SK-N-SH (cell line): ENCODE measurements at regions not wholly inside any gene's neighbourhood (a gene's known extent, or its start where the extent isn't known, plus 50 kb on each side); places are given as distances from the start of the nearest gene placed in this dataset.

ENCODE experiments used
- CTCF ChIA-PET: fragments of 300-600, 350-600 bp; formaldehyde crosslinking; extraction: SDS; loops from one replicate; lab custom pipeline; 2021; lab: Yijun Ruan, JAX
- POLR2A ChIA-PET: fragments of 350-600 bp; sonication (Branson Sonifier 250); formaldehyde crosslinking; extraction: SDS; loops from one replicate; lab custom pipeline; 2020; ENCODE audit warnings: antibody characterized with exemption, inconsistent platforms; lab: Yijun Ruan, JAX
- DNase-seq: peaks from one replicate; pipeline ENCODE4 v3.0.0; 2012
- H2AFZ ChIP-seq: fragments of 200-600 bp; sonication (generic); 2 replicates; pipeline ENCODE4 v1.8.1; 2016; ENCODE audit warnings: antibody characterized with exemption, mild to moderate bottlenecking, low read depth
- H3F3A ChIP-seq: fragments of 200-600 bp; sonication (generic); replicated peaks from 2 replicates; pipeline ENCODE3; 2016; ENCODE audit warnings: antibody characterized with exemption, mild to moderate bottlenecking; ENCODE audit not compliant: insufficient read depth
- H3K27ac ChIP-seq, 2 experiments: fragments of 200-500 bp in 1 of 2; fragments of 200-600 bp in 1 of 2; sonication (Bioruptor generic) in 1 of 2; sonication (generic), shearing (Covaris generic) in 1 of 2; 2 replicates each; pipeline versions ENCODE4 v1.5.1 to v1.6.1; 2014 to 2016; ENCODE audit warnings: low read depth in 2 of 2, inconsistent platforms in 1 of 2, low read length in 1 of 2, mild to moderate bottlenecking in 1 of 2, mixed read lengths in 1 of 2
- H3K27me3 ChIP-seq: fragments of 200-600 bp; sonication (generic), shearing (Covaris generic); 2 replicates; pipeline ENCODE4 v1.6.1; 2016; ENCODE audit warnings: mixed run types; ENCODE audit not compliant: insufficient read depth
- H3K36me3 ChIP-seq, 2 experiments: fragments of 200-500 bp in 1 of 2; fragments of 200-600 bp in 1 of 2; sonication (Bioruptor generic) in 1 of 2; sonication (generic) in 1 of 2; replicated peaks in 1 of 2; 2 replicates each; pipeline versions ENCODE3 to v1.5.1; 2014 to 2016; ENCODE audit warnings: low read length in 1 of 2, mild to moderate bottlenecking in 1 of 2; ENCODE audit not compliant: insufficient read depth in 2 of 2, control insufficient read depth in 1 of 2
- H3K4me1 ChIP-seq, 2 experiments: fragments of 200-500 bp in 1 of 2; fragments of 200-600 bp in 1 of 2; sonication (Bioruptor generic) in 1 of 2; sonication (generic), shearing (Covaris generic) in 1 of 2; 2 replicates each; pipeline versions ENCODE4 v1.5.1 to v1.6.1; 2014 to 2016; ENCODE audit warnings: low read depth in 1 of 2, low read length in 1 of 2, mixed run types in 1 of 2; ENCODE audit not compliant: insufficient read depth in 2 of 2, control insufficient read depth in 1 of 2
- H3K4me2 ChIP-seq: fragments of 200-600 bp; sonication (generic), shearing (Covaris generic); 2 replicates; pipeline ENCODE4 v1.6.1; 2017; ENCODE audit warnings: mixed run types
- H3K4me3 ChIP-seq, 2 experiments: fragments of 200-500 bp in 1 of 2; fragments of 200-600 bp in 1 of 2; sonication (Bioruptor generic) in 1 of 2; sonication (generic), shearing (Covaris generic) in 1 of 2; 2 replicates each; pipeline versions ENCODE4 v1.5.1 to v1.8.1; 2014 to 2016; ENCODE audit warnings: low read depth in 2 of 2, inconsistent platforms in 1 of 2, low read length in 1 of 2, mild to moderate bottlenecking in 1 of 2, mixed read lengths in 1 of 2, moderate library complexity in 1 of 2
- H3K79me2 ChIP-seq: fragments of 200-600 bp; sonication (generic); 2 replicates; pipeline ENCODE4 v1.8.1; 2017; ENCODE audit warnings: mild to moderate bottlenecking; ENCODE audit not compliant: insufficient read depth
- H3K9ac ChIP-seq: fragments of 200-600 bp; sonication (generic); 2 replicates; pipeline ENCODE4 v1.6.1; 2017; ENCODE audit warnings: mixed run types
- H3K9me2 ChIP-seq: fragments of 200-600 bp; sonication (generic); 2 replicates; pipeline ENCODE4 v1.6.1; 2017; ENCODE audit warnings: mixed run types
- H3K9me3 ChIP-seq: fragments of 200-600 bp; sonication (generic); 2 replicates; pipeline ENCODE4 v1.6.1; 2017; ENCODE audit warnings: mixed run types, mild to moderate bottlenecking, moderate library complexity
- H4K20me1 ChIP-seq: fragments of 200-600 bp; sonication (generic); 2 replicates; pipeline ENCODE4 v1.6.1; 2017; ENCODE audit warnings: mild to moderate bottlenecking, mixed run types; ENCODE audit not compliant: insufficient read depth
- CHD2 ChIP-seq: fragments of 150-350 bp; IDR thresholded peaks from 2 replicates; pipeline ENCODE4 v1.6.1; 2018; ENCODE audit warnings: low read length; ENCODE audit not compliant: partially characterized antibody
- EP300 ChIP-seq, 2 experiments: IDR thresholded peaks; 2 replicates each; pipeline versions ENCODE4 v1.4.0 to v1.6.1; 2012; ENCODE audit warnings: borderline replicate concordance in 1 of 2, low read depth in 1 of 2, low read length in 1 of 2
- FOSL2 ChIP-seq: IDR thresholded peaks from 2 replicates; pipeline ENCODE4 v1.4.0; 2012; ENCODE audit warnings: low read depth, mild to moderate bottlenecking, moderate library complexity, borderline replicate concordance
- MEF2A ChIP-seq: IDR thresholded peaks from 2 replicates; pipeline ENCODE4 v1.4.0; 2012; ENCODE audit warnings: low read depth, borderline replicate concordance
- REST ChIP-seq: IDR thresholded peaks from 2 replicates; pipeline ENCODE4 v1.6.1; 2012; ENCODE audit warnings: mild to moderate bottlenecking, low read depth, low read length, moderate library complexity
- SIN3A ChIP-seq: IDR thresholded peaks from 2 replicates; pipeline ENCODE4 v1.6.1; 2012; ENCODE audit warnings: low read depth, mild to moderate bottlenecking, low read length, moderate library complexity, borderline replicate concordance
- TCF12 ChIP-seq: IDR thresholded peaks from 2 replicates; pipeline ENCODE4 v1.4.0; 2012
- WGBS: methylation state at CpG from one replicate; pipeline ENCODE4 v1.1.6; 2017; ENCODE audit warnings: low lambda C conversion rate; 5-methylcytosine and 5-hydroxymethylcytosine counted together
- TF ChIP-seq, protein P1 (sequence below): fragments of 150-350 bp; IDR thresholded peaks from 2 replicates; pipeline ENCODE4 v1.6.1; 2017; ENCODE audit warnings: antibody characterized with exemption, low read length, low read depth, borderline replicate concordance

GRCh38 chr12:131555866-131556265, 155.0 kb upstream of the SFSWAP start (continued):
- TF ChIP-seq REST: no peak
- TF ChIP-seq, all 33 proteins: peak for 0

GRCh38 chr12:131557078-131557709, 153.7 kb upstream of the SFSWAP start:
- Histone ChIP-seq H3K36me3 (no peaks in the 10 kb centered on the region), H3K79me2 (no peaks in the 10 kb centered on the region), H3K4me1 (peaks cover 0 to 26% of the 10 kb centered on the region in 2 experiments; a peak in 1 of 4 replicates), H3K9ac (no peak overlapping the region), H3K4me2 (no peak overlapping the region), H3K4me3 (no peak overlapping the region), H2AFZ (no peak overlapping the region), H3F3A (no peaks in the 10 kb centered on the region), H4K20me1 (no peaks in the 10 kb centered on the region), H3K9me3 (no peaks in the 10 kb centered on the region), H3K9me2 (no peaks in the 10 kb centered on the region), H3K27me3 (no peaks in the 10 kb centered on the region), H3K27ac (no peak overlapping the region)
- CTCF ChIA-PET: no interaction called here
- TF ChIP-seq MEF2A (no peak), FOSL2 (no peak), TCF12 (no peak), CHD2 (no peak), EP300 (IDR thresholded peaks at IDR 0.05; ENCODE audit: borderline replicate concordance in 1 of 2, low read depth in 1 of 2, low read length in 1 of 2) (no peak), SIN3A (no peak)
- TF ChIP-seq, protein P1, sequence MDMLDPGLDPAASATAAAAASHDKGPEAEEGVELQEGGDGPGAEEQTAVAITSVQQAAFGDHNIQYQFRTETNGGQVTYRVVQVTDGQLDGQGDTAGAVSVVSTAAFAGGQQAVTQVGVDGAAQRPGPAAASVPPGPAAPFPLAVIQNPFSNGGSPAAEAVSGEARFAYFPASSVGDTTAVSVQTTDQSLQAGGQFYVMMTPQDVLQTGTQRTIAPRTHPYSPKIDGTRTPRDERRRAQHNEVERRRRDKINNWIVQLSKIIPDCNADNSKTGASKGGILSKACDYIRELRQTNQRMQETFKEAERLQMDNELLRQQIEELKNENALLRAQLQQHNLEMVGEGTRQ: no peak
- WGBS: 58% methylated on average over 18 of the region's 18 CpGs
- POLR2A ChIA-PET: no interaction called here
- DNase-seq: no peak
